Astrocyte (in vitro differentiated cells and primary cell): ENCODE measurements at regions not wholly inside any gene's neighbourhood (a gene's known extent, or its start where the extent isn't known, plus 50 kb on each side); places are given as distances from the start of the nearest gene placed in this dataset.

ENCODE experiments used
- DNase-seq: peaks from one replicate; pipeline ENCODE4 v3.0.0-alpha.2; 2010; ENCODE audit warnings: low read depth
- FAIRE-seq: peaks from 2 replicates; lab custom pipeline; 2011; peaks lifted over from hg19 to GRCh38; lab: Jason Lieb, UNC
- H2AFZ ChIP-seq: 2 replicates; pipeline ENCODE4 v1.6.0; 2012; ENCODE audit warnings: low read depth, low read length, inconsistent platforms
- H3K27ac ChIP-seq: 2 replicates; pipeline ENCODE4 v1.5.1; 2011; ENCODE audit warnings: low read depth, low read length, inconsistent platforms
- H3K27me3 ChIP-seq: 2 replicates; pipeline ENCODE4 v1.6.0; 2011; ENCODE audit warnings: low read length, inconsistent platforms; ENCODE audit not compliant: insufficient read depth
- H3K36me3 ChIP-seq: 2 replicates; pipeline ENCODE4 v1.5.1; 2011; ENCODE audit warnings: low read length, inconsistent platforms; ENCODE audit not compliant: insufficient read depth
- H3K4me1 ChIP-seq: 2 replicates; pipeline ENCODE4 v1.5.1; 2011; ENCODE audit warnings: low read length, inconsistent platforms; ENCODE audit not compliant: insufficient read depth
- H3K4me2 ChIP-seq: 2 replicates; pipeline ENCODE4 v1.6.0; 2012; ENCODE audit warnings: low read length, inconsistent platforms
- H3K4me3 ChIP-seq: 2 replicates; pipeline ENCODE4 v1.5.1; 2011; ENCODE audit warnings: low read depth, mild to moderate bottlenecking, low read length, inconsistent platforms; ENCODE audit not compliant: insufficient read depth
- H3K79me2 ChIP-seq: 2 replicates; pipeline ENCODE4 v1.6.0; 2012; ENCODE audit warnings: mild to moderate bottlenecking, low read length, inconsistent platforms; ENCODE audit not compliant: insufficient read depth
- H3K9ac ChIP-seq: 2 replicates; pipeline ENCODE4 v1.6.0; 2012; ENCODE audit warnings: mild to moderate bottlenecking, low read length, inconsistent platforms
- H3K9me3 ChIP-seq: 2 replicates; pipeline ENCODE4 v1.5.1; 2012; ENCODE audit warnings: low read depth, mild to moderate bottlenecking, low read length, inconsistent platforms; ENCODE audit not compliant: insufficient read depth
- H4K20me1 ChIP-seq: 2 replicates; pipeline ENCODE4 v1.6.0; 2012; ENCODE audit warnings: low read length, inconsistent platforms; ENCODE audit not compliant: insufficient read depth
- H3K27ac Mint-ChIP-seq: one replicate; pipeline ENCODE4 v1.8.0; 2021; ENCODE audit warnings: mild to moderate bottlenecking, mixed read lengths; ENCODE audit not compliant: unreplicated experiment
- H3K27me3 Mint-ChIP-seq: one replicate; pipeline ENCODE4 v1.8.0; 2021; ENCODE audit warnings: low read depth, mixed read lengths; ENCODE audit not compliant: unreplicated experiment
- H3K36me3 Mint-ChIP-seq: one replicate; pipeline ENCODE4 v1.8.0; 2021; ENCODE audit warnings: low read depth, mixed read lengths; ENCODE audit not compliant: unreplicated experiment
- H3K4me1 Mint-ChIP-seq: one replicate; pipeline ENCODE4 v1.8.0; 2021; ENCODE audit warnings: low read depth, mixed read lengths; ENCODE audit not compliant: unreplicated experiment
- H3K4me3 Mint-ChIP-seq: one replicate; pipeline ENCODE4 v1.8.0; 2021; ENCODE audit warnings: mild to moderate bottlenecking, moderate library complexity, mixed read lengths; ENCODE audit not compliant: unreplicated experiment
- H3K9me3 Mint-ChIP-seq: one replicate; pipeline ENCODE4 v1.8.0; 2021; ENCODE audit warnings: mild to moderate bottlenecking, mixed read lengths; ENCODE audit not compliant: unreplicated experiment
- EZH2 ChIP-seq: IDR thresholded peaks from 2 replicates; pipeline ENCODE4 v1.6.1; 2012; ENCODE audit warnings: mild to moderate bottlenecking, low read length, inconsistent platforms; ENCODE audit not compliant: insufficient read depth
- TF ChIP-seq, protein P1 (sequence below): IDR thresholded peaks from 2 replicates; pipeline ENCODE4 v1.5.1; 2011; ENCODE audit warnings: low read depth, mild to moderate bottlenecking, inconsistent platforms, low read length, moderate library complexity; ENCODE audit not compliant: insufficient read depth

GRCh38 chr9:81741103-81741502, 51.8 kb upstream of the TLE1 start:
- H3K27ac ChIP-seq = no peak overlapping the region
- H3K9me3 ChIP-seq = no peaks in the 10 kb centered on the region
- DNase-seq (no peak), FAIRE-seq (no peak)
- no peak overlapping the region for H3K4me2 ChIP-seq
- H3K4me1 ChIP-seq = peaks cover 10% of the 10 kb centered on the region
- no peaks in the 10 kb centered on the region for H3K36me3 ChIP-seq
- H3K4me3 ChIP-seq = no peak overlapping the region
- no peaks in the 10 kb centered on the region for H4K20me1 ChIP-seq
- Mint-ChIP-seq H3K27me3 (no peaks in the 10 kb centered on the region), H3K9me3 (peaks cover 2% of the 10 kb centered on the region), H3K36me3 (no peaks in the 10 kb centered on the region), H3K27ac (no peak overlapping the region), H3K4me1 (peaks cover 11% of the 10 kb centered on the region), H3K4me3 (no peak overlapping the region)
- TF ChIP-seq, protein P1, sequence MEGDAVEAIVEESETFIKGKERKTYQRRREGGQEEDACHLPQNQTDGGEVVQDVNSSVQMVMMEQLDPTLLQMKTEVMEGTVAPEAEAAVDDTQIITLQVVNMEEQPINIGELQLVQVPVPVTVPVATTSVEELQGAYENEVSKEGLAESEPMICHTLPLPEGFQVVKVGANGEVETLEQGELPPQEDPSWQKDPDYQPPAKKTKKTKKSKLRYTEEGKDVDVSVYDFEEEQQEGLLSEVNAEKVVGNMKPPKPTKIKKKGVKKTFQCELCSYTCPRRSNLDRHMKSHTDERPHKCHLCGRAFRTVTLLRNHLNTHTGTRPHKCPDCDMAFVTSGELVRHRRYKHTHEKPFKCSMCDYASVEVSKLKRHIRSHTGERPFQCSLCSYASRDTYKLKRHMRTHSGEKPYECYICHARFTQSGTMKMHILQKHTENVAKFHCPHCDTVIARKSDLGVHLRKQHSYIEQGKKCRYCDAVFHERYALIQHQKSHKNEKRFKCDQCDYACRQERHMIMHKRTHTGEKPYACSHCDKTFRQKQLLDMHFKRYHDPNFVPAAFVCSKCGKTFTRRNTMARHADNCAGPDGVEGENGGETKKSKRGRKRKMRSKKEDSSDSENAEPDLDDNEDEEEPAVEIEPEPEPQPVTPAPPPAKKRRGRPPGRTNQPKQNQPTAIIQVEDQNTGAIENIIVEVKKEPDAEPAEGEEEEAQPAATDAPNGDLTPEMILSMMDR = no peak
- TF ChIP-seq EZH2 = no peak
- H2AFZ ChIP-seq = no peak overlapping the region
- H3K27me3 ChIP-seq = no peaks in the 10 kb centered on the region
- no peaks in the 10 kb centered on the region for H3K79me2 ChIP-seq
- no peak overlapping the region for H3K9ac ChIP-seq

DNA sequence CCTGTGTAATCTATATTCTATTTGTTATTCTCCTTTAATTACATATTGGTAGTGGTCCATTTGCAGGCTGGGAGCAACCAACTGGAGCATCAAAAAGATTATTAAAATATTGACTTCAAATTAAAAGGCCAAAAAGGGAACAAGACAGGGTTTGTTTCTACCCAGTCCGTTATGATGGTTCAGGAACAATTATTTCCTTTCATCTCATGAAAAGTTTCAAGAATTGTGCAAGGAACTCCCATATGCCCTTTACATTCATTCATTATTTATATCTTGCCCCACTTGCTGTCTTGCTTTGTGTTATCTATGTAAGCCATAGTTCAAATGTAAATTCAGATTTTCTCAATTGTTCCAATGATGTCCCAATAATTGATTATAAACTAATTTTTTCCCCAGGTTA, 58.7 kb upstream of the TLE1 start:
- TF ChIP-seq EZH2 = no peak
- TF ChIP-seq, protein P1 = no peak
- H3K36me3 Mint-ChIP-seq = no peaks in the 10 kb centered on the region

GRCh38 chr9:81753436-81753835, 64.1 kb upstream of the TLE1 start:
- Histone ChIP-seq H3K79me2 (no peaks in the 10 kb centered on the region), H3K4me2 (no peak overlapping the region), H3K27me3 (no peaks in the 10 kb centered on the region), H4K20me1 (no peaks in the 10 kb centered on the region), H3K36me3 (no peaks in the 10 kb centered on the region), H3K9me3 (no peaks in the 10 kb centered on the region), H3K4me1 (no peaks in the 10 kb centered on the region), H2AFZ (no peak overlapping the region), H3K9ac (no peak overlapping the region), H3K27ac (no peak overlapping the region), H3K4me3 (no peak overlapping the region)
- peaks cover 8% of the 10 kb centered on the region for H3K4me1 Mint-ChIP-seq
- DNase-seq = no peak
- FAIRE-seq = no peak
- H3K27ac Mint-ChIP-seq = no peak overlapping the region
- no peak overlapping the region for H3K4me3 Mint-ChIP-seq
- TF ChIP-seq, protein P1 = no peak
- no peak for TF ChIP-seq EZH2
- H3K27me3 Mint-ChIP-seq = no peaks in the 10 kb centered on the region
- H3K36me3 Mint-ChIP-seq = no peaks in the 10 kb centered on the region
- H3K9me3 Mint-ChIP-seq = no peaks in the 10 kb centered on the region

More for the DNA sequence above, 58.7 kb upstream of the TLE1 start:
- peaks cover 5% of the 10 kb centered on the region for H3K9me3 Mint-ChIP-seq
- no peak overlapping the region for H3K9ac ChIP-seq
- no peak overlapping the region for H3K27ac ChIP-seq
- no peaks in the 10 kb centered on the region for H3K4me1 ChIP-seq
- H3K9me3 ChIP-seq = no peaks in the 10 kb centered on the region
- no peak overlapping the region for H3K4me2 ChIP-seq
- no peaks in the 10 kb centered on the region for H4K20me1 ChIP-seq
- H3K4me3 Mint-ChIP-seq = no peak overlapping the region
- FAIRE-seq (no peak), DNase-seq (no peak)
- H3K4me1 Mint-ChIP-seq = no peaks in the 10 kb centered on the region
- no peak overlapping the region for H2AFZ ChIP-seq
- H3K36me3 ChIP-seq = no peaks in the 10 kb centered on the region
- no peaks in the 10 kb centered on the region for H3K27me3 ChIP-seq
- H3K79me2 ChIP-seq = no peaks in the 10 kb centered on the region
- no peaks in the 10 kb centered on the region for H3K27me3 Mint-ChIP-seq
- H3K4me3 ChIP-seq = no peak overlapping the region
- no peak overlapping the region for H3K27ac Mint-ChIP-seq
